ENCODE measurements at regions not wholly inside any gene's neighbourhood (a gene's known extent, or its start where the extent isn't known, plus 50 kb on each side); places are given as distances from the start of the nearest gene placed in this dataset.

DNA sequence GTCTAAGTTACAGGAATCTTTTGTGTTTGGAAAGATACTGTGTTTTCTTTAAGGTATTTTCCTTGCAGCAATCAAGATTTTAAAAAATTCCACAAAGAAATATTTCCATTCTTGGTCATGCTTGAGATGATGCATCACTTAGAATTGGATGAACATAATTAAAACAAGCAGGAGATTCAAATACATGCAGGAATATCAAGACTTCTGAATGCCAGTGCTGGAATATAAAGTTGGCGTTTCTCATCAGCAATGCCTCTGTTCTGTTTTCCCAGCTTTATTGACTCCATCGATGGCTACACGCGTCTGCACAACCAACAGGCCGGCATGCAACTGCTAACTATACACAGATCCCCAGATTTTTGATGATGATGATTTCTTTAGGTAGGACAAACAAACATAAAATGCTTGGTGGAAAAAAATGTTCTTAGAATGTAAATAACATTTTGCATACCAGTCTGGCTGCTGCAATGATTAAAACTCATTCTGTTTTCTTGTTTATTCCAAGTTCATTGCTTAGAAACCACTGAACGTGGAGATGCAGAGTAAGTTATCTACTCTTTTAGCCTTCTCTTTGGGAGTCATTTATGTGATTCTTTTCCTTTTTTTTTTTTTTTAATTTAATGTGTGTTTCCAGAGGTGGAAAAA, 91.3 kb upstream of the FAM171A1 start:
- no peak for DNase-seq

GRCh38 chr10:15461353-15462108, 90.4 kb upstream of the FAM171A1 start:
- DNase-seq: no peak

- no peak for DNase-seq
Observed at GRCh38 chr10:15460661-15461060, 89.6 kb upstream of the FAM171A1 start.

- no peak for DNase-seq
Observed at GRCh38 chr10:15459218-15459617, 88.1 kb upstream of the FAM171A1 start.

DNA sequence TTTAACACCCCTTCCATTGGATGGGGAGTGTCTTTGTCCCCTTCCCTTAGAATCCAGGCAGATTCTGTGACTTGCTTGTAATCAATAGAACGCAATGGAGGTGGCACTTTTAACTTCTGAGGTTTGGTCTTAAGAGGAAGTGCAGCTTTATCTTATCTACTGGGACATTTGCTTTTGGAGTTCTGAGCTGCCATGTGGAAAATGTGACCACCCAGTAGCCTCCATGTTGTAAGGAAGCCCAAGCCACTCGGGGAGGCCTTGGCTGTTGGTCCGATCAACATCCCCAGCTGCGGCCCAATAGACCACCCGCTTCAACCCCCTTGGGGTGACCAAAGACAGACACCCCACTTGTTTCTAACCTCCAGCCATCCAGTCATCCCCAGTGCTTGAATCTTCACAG, 86.3 kb upstream of the FAM171A1 start:
- DNase-seq: no peak

GRCh38 chr10:15455456-15455855, 84.4 kb upstream of the FAM171A1 start:
- no peak for DNase-seq

- DNase-seq: no peak
Observed at GRCh38 chr10:15453926-15454325, 82.8 kb upstream of the FAM171A1 start.

DNA sequence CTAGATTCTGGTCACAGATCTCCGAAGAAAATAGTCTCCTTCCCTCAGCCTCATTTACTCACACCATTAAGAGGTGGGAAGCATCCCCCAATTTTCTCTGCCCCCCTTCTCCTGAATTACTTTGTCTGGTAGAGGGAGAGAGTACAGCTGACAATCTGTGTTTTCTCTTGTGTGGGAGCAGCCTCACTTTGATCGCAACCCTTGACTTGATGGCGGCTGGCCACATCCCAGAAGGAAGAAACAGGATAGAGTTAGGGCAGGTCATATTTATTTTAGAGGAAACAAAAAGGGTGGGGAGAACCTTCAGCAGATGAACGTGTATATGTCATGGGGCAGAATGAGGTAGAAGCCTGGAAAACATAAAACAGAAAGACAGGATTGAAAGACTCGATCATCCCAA, 82.4 kb upstream of the FAM171A1 start:
- DNase-seq: no peak

- DNase-seq: no peak
Observed at GRCh38 chr10:15452545-15452944, 81.5 kb upstream of the FAM171A1 start.

- no peak for DNase-seq
Observed at GRCh38 chr10:15451137-15452094, 80.3 kb upstream of the FAM171A1 start.

DNA sequence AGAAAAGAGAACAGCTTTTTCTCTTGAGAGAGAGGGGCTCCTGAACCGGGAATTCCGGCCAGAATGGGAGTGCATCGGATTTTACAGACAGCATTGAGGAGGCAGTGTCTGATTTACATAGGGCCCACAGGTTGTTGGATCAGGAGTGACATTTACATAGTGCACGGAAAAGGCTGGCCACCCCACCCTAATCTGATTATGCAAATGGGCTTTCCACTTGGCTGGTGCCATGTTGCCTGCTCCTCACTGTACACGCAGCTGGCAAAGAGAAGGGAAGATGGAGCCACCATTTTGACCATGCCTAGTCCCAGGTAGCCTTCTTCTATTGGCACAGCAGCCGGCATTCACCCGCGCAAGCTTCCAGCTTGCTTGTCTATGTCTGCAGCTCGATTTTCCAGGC, 77.5 kb upstream of the FAM171A1 start:
- DNase-seq: no peak

DNA sequence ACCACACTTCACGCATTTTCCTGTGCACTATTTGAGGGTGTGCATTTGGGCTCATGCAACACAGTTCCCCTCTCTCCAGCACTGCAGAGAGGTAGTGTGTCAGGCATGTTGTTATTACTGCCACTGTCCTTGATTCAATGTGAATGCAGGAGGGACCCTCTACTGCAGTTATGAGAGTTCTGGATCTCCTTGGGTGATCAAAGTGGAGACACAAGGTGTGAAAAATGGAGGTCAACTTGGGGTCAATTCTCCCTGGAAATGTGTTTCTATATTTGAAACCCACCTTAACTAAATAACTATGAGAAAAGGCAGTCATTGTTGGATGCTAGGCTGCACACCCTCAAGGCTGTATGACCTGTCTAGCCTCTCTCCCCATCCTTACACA, 73.9 kb upstream of the FAM171A1 start:
- DNase-seq: no peak

DNA sequence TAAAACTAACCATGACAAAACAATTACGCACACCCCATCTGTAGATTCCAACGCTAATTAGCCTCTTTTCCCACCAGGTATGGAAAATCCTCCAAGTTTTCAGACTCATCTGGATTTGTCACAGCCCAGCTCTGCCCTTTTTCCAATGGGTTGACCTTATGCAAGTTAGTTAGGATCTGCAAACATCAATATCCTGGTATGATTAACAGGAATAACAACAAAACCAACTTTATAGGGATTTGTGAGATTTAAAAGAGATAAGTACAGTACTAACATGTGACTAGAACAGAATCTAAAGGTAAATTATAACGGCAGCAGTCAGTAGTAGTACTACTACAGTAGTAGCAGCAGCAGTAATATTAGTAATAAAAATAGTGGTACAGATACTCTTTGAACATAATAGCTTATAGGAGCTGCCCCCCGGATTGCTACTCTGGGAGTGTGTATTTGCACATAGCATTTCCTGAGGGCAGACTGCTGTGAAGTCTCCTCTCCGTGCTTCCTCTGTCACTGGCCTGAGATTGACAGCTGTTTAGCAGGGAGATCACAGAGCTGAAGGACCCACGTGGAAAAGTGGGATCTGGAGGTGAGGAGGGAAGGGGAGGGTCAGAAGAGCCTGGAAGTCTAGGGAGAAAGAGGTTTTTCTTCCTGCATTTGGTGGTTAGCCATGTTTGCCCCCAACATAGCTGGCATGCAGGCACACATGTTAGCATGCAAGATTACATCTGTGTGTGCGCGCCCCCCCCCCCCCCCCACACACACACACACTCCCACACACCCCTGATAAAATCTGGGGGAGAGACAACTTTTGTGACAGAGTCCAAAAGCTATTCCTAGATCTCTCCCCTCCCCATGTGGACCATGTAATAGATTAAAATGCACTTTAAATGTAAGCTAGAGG, 73.3 kb upstream of the FAM171A1 start:
- no peak for DNase-seq

- DNase-seq: no peak
Observed at GRCh38 chr10:15442056-15442455, 71.0 kb upstream of the FAM171A1 start.

- DNase-seq: no peak
Observed at GRCh38 chr10:15440204-15440711, 69.2 kb upstream of the FAM171A1 start.

- no peak for DNase-seq
Observed at GRCh38 chr10:15439341-15439842, 68.3 kb upstream of the FAM171A1 start.

- no peak for DNase-seq
Observed at GRCh38 chr10:15436696-15437095, 65.6 kb upstream of the FAM171A1 start.

DNA sequence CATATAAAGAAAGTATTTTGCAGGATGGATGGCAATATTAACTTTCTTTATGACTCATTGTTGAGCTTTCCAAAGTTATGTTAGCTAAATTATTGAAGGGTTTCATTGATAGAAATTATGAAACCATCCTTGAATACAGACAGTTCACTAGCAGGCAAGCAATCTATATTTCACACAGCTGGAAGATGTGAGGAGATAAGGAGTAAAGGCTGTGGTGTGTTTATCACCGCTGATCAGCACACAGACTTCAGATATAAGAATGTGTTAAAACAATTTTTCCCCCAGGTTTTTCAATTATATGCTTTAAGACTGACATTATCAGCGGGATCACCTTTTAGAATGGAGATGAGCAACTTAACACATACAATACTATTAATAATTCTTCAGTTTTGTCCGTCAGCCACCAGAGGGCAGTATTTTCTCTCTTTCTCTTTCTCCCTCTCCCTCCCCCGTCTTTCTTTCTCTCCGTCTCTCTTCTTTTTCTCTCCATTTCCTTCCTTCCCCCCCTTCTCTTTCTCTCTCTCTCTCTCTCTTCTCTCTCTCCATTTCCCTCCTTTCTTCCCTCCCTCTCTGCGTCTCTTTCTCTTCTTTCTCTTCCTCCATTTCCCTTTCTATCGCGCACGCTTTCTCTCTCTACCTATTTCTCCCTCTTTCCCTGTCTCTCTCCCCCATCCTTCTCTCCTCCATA, 62.9 kb upstream of the FAM171A1 start:
- DNase-seq: peak; percentile 49

GRCh38 chr10:15432266-15432665, 61.2 kb upstream of the FAM171A1 start:
- DNase-seq: no peak

DNA sequence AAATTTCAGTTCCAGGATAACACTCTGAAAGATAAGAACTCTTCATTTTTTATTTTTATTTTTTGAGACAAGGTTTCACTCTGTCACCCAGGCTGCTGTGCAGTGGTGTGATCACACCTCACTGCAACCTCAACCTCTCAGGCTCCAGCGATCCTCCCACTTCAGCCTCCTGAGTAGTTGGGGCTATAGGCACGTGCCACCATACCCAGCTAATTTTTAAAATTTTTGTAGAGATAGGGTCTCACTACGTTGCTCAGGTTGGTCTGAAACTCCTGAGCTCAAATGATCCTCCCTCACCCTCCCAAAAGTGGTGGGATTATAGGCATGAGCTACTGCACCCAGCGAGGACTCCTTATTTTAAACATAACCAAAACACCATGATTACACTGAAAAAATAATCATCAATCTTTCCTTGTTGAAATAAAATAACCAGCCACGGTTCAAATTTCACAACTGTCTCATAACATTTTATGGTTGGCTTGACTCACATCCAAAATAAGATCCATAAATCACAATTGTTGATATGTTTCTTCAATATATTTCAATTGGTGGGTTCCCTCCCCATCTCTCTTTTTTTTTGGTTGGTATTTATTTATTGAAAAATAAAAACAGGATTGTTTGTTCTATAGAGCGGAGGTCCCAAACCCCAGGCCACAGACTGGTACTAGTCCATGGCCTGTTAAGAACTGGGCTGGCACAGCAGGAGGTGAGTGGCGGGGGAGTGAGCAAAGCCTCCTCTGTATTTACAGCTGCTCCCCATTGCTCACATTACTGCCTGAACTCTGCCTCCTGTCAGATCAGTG, 60.1 kb upstream of the FAM171A1 start:
- DNase-seq: no peak

DNA sequence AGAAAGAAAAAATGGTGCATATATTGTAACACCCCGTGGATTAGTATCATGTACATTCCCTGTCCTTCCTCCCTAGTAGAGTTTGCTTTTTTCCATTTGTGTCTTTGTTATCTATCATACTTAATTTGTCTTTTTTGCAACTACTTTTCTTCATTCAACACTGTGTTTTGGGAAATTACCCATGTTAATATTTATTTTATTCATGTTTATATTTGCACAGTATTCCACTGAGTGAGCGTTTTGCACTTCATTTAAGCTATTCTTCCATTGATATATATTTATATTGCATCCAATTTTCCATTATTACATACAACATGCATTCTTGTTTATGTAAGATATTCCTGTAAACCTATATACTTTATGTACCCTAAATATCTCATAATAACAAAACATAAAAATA, 57.6 kb upstream of the FAM171A1 start:
- DNase-seq: no peak
